Retinal pigment epithelial cell (primary cell): ENCODE measurements at regions not wholly inside any gene's neighbourhood (a gene's known extent, or its start where the extent isn't known, plus 50 kb on each side); places are given as distances from the start of the nearest gene placed in this dataset.

Experiments
- DNase-seq: peaks from one replicate; pipeline ENCODE4 v3.0.0-alpha.2; 2010; ENCODE audit warnings: low read depth
- H3K4me3 ChIP-seq: 2 replicates; pipeline ENCODE4 v1.5.1; 2011; ENCODE audit warnings: mild to moderate bottlenecking, low read length, control low read depth, moderate library complexity
- CTCF ChIP-seq: conservative IDR thresholded peaks from 2 replicates; pipeline ENCODE4 v1.5.1; 2011; ENCODE audit warnings: low read depth, low read length, control low read depth, inconsistent platforms

DNA sequence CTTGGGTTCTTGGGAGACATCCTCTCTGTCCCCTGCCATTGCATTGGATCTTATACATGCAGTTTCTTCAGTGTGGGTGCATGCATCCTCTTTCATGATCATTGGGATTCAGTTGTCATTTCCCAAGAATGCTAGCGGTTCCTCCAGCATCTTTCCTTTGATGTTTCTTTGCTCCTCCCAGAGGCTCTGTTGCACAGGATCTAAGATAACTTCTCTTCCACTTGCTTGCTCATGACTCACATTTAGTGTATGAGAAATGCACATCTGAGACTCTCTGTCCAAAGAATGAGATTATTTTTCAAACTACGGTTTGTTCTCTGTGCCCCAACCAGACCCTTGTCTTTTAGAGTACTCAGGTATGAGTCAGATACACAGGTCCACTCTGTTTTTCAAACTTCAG, 197.1 kb downstream of the NDFIP2 start:
- no peak for TF ChIP-seq CTCF
- DNase-seq: no peak
- no peak overlapping the region for H3K4me3 ChIP-seq

GRCh38 chr13:79675931-79676660, 195.1 kb downstream of the NDFIP2 start:
- DNase-seq: no peak
- no peak for TF ChIP-seq CTCF
- H3K4me3 ChIP-seq: no peak overlapping the region

DNA sequence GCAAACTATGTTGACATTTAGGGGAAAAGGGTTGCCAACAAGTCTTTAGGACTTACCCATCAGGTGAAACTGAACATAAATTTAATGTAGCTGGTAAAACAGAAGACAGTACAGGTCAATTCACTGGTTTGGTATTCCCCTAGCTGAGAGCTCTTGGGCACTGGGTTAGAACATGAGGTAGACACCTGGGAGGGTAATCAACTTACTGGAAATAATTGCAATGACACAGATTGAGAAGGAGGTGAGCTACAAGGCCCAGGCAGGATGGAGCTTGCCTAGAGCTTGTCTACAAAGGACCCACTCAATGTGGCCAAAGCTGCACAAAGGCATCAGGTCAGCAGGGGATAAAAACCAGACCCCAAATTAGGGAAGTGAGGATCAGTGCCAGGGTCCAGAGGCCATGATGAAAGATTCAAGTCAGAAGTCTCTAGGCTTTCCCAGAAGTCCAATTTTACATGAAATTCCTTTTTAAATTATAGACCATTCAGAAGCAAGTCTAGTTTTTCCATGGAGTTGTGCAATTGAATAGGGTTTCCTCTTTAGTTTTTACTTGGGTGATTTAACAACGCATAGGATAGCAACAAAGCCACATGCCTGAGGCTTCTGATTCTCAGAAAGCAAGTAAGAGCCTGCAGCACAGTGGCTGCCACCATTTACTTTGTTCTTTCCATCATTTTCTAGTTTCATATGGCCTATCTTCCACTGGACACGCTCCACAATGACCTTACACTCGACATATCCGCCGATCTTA, 194.0 kb downstream of the NDFIP2 start:
- no peak for DNase-seq
- H3K4me3 ChIP-seq: no peak overlapping the region
- TF ChIP-seq CTCF: no peak

- DNase-seq: no peak
- no peak for TF ChIP-seq CTCF
- no peak overlapping the region for H3K4me3 ChIP-seq
These were observed 193.0 kb downstream of the NDFIP2 start for GRCh38 chr13:79673993-79674377.

- H3K4me3 ChIP-seq: no peak overlapping the region
- TF ChIP-seq CTCF: no peak
- no peak for DNase-seq
These were observed 192.5 kb downstream of the NDFIP2 start for GRCh38 chr13:79673310-79673992.

DNA sequence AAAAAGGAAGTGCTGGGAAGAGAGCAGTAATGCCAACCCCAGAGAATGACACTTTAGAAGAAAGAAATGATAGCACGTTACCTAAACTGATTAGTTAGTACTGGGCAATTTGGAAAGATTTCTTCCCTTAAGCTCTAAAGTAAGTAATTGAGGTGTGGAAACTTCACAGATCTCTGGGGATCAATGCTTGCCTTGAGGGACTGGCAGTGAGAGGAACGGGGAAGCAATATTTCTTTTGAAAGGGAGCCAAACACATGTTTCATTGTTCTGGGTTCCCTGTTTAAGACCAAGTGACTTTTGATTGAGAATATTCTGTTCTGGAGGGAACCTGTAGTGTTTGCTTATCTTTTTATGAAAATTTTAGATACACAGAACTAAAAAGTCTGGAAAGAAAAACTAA, 190.5 kb downstream of the NDFIP2 start:
- no peak overlapping the region for H3K4me3 ChIP-seq
- no peak for TF ChIP-seq CTCF

More for the DNA sequence above, 190.5 kb downstream of the NDFIP2 start:
- DNase-seq: no peak
